ACC112 (cell line): ENCODE measurements at regions not wholly inside any gene's neighbourhood (a gene's known extent, or its start where the extent isn't known, plus 50 kb on each side); places are given as distances from the start of the nearest gene placed in this dataset.
A peak's percentile ranks its signal among the peaks of the same experiment; 100 is the strongest.

Experiments used
- H2AFZ ChIP-seq: fragments of 200-600 bp; sonication (generic); one replicate; pipeline ENCODE4 v1.6.0; 2017; ENCODE audit warnings: antibody characterized with exemption, low read length; ENCODE audit not compliant: unreplicated experiment
- H3K27ac ChIP-seq: fragments of 200-600 bp; sonication (generic); 2 replicates; pipeline ENCODE4 v1.5.1; 2014; ENCODE audit warnings: low read depth, mild to moderate bottlenecking, antibody characterized with exemption, low read length, moderate library complexity
- H3K27me3 ChIP-seq: fragments of 200-600 bp; sonication (generic); 2 replicates; pipeline ENCODE4 v1.6.1; 2014; ENCODE audit warnings: mild to moderate bottlenecking, antibody characterized with exemption, low read length, moderate library complexity, mixed read lengths; ENCODE audit not compliant: insufficient read depth
- H3K36me3 ChIP-seq: fragments of 200-600 bp; sonication (generic); 2 replicates; pipeline ENCODE4 v1.6.1; 2016; ENCODE audit warnings: mild to moderate bottlenecking, antibody characterized with exemption, low read length, moderate library complexity, mixed read lengths; ENCODE audit not compliant: insufficient read depth
- H3K4me1 ChIP-seq: fragments of 200-600 bp; sonication (generic); one replicate; pipeline ENCODE4 v1.6.1; 2016; ENCODE audit warnings: low read length, mixed read lengths; ENCODE audit not compliant: insufficient read depth, unreplicated experiment, control insufficient read depth
- H3K4me3 ChIP-seq: fragments of 200-600 bp; sonication (generic); 2 replicates; pipeline ENCODE4 v1.5.1; 2014; ENCODE audit warnings: mild to moderate bottlenecking, low read depth, low read length
- H3K79me2 ChIP-seq: fragments of 200-600 bp; sonication (generic); one replicate; pipeline ENCODE4 v1.6.0; 2016; ENCODE audit warnings: low read length; ENCODE audit not compliant: control insufficient read depth, unreplicated experiment, insufficient read depth

- H3K27me3 ChIP-seq: no peaks in the 10 kb centered on the region
- no peak overlapping the region for H3K4me3 ChIP-seq
- H3K36me3 ChIP-seq: no peaks in the 10 kb centered on the region
- H3K27ac ChIP-seq: no peak overlapping the region
- no peaks in the 10 kb centered on the region for H3K79me2 ChIP-seq
- peaks cover 23% of the 10 kb centered on the region for H3K4me1 ChIP-seq
- no peak overlapping the region for H2AFZ ChIP-seq
Observed at GRCh38 chr14:58814466-58814865, 176.7 kb downstream of the DACT1 start.

- Histone ChIP-seq H3K27ac (0 out of 2 replicates have a peak overlapping the region, but pooled peaks have one; percentile 13), H3K27me3 (no peaks in the 10 kb centered on the region), H3K36me3 (no peaks in the 10 kb centered on the region), H3K4me3 (no peak overlapping the region), H3K4me1 (peaks cover 23% of the 10 kb centered on the region), H3K79me2 (no peaks in the 10 kb centered on the region), H2AFZ (no peak overlapping the region)
Observed at GRCh38 chr14:58815161-58815701, 177.5 kb downstream of the DACT1 start.

GRCh38 chr14:58815794-58816193 lies 178.0 kb downstream of the DACT1 start:
- Histone ChIP-seq H3K79me2 (no peaks in the 10 kb centered on the region), H3K4me1 (peaks cover 23% of the 10 kb centered on the region), H3K27ac (no peak overlapping the region), H3K4me3 (no peak overlapping the region), H3K36me3 (no peaks in the 10 kb centered on the region), H3K27me3 (no peaks in the 10 kb centered on the region), H2AFZ (no peak overlapping the region)

- Histone ChIP-seq H3K36me3 (no peaks in the 10 kb centered on the region), H3K4me1 (peaks cover 23% of the 10 kb centered on the region), H3K79me2 (no peaks in the 10 kb centered on the region), H3K27ac (no peak overlapping the region), H3K4me3 (no peak overlapping the region), H3K27me3 (no peaks in the 10 kb centered on the region), H2AFZ (no peak overlapping the region)
Observed at GRCh38 chr14:58816416-58817115, 178.8 kb downstream of the DACT1 start.

- H3K79me2 ChIP-seq: no peaks in the 10 kb centered on the region
- H3K4me3 ChIP-seq: no peak overlapping the region
- peak overlapping the region; percentile 13; the same call in 1 of the 2 replicates for H3K27ac ChIP-seq
- no peaks in the 10 kb centered on the region for H3K27me3 ChIP-seq
- H3K36me3 ChIP-seq: no peaks in the 10 kb centered on the region
- H2AFZ ChIP-seq: peak overlapping the region; percentile 97
- peaks cover 23% of the 10 kb centered on the region for H3K4me1 ChIP-seq
Observed at GRCh38 chr14:58817846-58818245, 180.1 kb downstream of the DACT1 start.

GRCh38 chr14:58820032-58820431 lies 182.3 kb downstream of the DACT1 start:
- peaks cover 21% of the 10 kb centered on the region for H3K4me1 ChIP-seq
- H3K36me3 ChIP-seq: no peaks in the 10 kb centered on the region
- no peak overlapping the region for H3K4me3 ChIP-seq
- no peak overlapping the region for H2AFZ ChIP-seq
- H3K27me3 ChIP-seq: no peaks in the 10 kb centered on the region
- no peaks in the 10 kb centered on the region for H3K79me2 ChIP-seq
- no peak overlapping the region for H3K27ac ChIP-seq

- no peak overlapping the region for H3K4me3 ChIP-seq
Observed at GRCh38 chr14:58821421-58821820, 183.7 kb downstream of the DACT1 start.

GRCh38 chr14:58822856-58823255 lies 185.1 kb downstream of the DACT1 start:
- Histone ChIP-seq H3K27me3 (no peaks in the 10 kb centered on the region), H3K27ac (no peak overlapping the region), H2AFZ (no peak overlapping the region), H3K4me3 (no peak overlapping the region), H3K79me2 (no peaks in the 10 kb centered on the region), H3K36me3 (no peaks in the 10 kb centered on the region), H3K4me1 (peaks cover 7% of the 10 kb centered on the region)

More at GRCh38 chr14:58821421-58821820, 183.7 kb downstream of the DACT1 start:
- H2AFZ ChIP-seq: no peak overlapping the region
- peaks cover 11% of the 10 kb centered on the region for H3K4me1 ChIP-seq
- no peaks in the 10 kb centered on the region for H3K27me3 ChIP-seq
- H3K79me2 ChIP-seq: no peaks in the 10 kb centered on the region
- no peak overlapping the region for H3K27ac ChIP-seq
- H3K36me3 ChIP-seq: no peaks in the 10 kb centered on the region

GRCh38 chr14:58823312-58823711 lies 185.6 kb downstream of the DACT1 start:
- Histone ChIP-seq H3K79me2 (no peaks in the 10 kb centered on the region), H3K4me1 (peaks cover 2% of the 10 kb centered on the region), H2AFZ (no peak overlapping the region), H3K27ac (no peak overlapping the region), H3K27me3 (no peaks in the 10 kb centered on the region), H3K36me3 (no peaks in the 10 kb centered on the region), H3K4me3 (no peak overlapping the region)

- Histone ChIP-seq H3K27ac (no peak overlapping the region), H3K36me3 (no peaks in the 10 kb centered on the region), H3K79me2 (no peaks in the 10 kb centered on the region), H2AFZ (no peak overlapping the region), H3K4me3 (no peak overlapping the region), H3K4me1 (no peaks in the 10 kb centered on the region), H3K27me3 (no peaks in the 10 kb centered on the region)
Observed at GRCh38 chr14:58824106-58824505, 186.3 kb downstream of the DACT1 start.

GRCh38 chr14:58824796-58825195 lies 187.0 kb downstream of the DACT1 start:
- no peak overlapping the region for H3K4me3 ChIP-seq
- no peaks in the 10 kb centered on the region for H3K4me1 ChIP-seq
- no peaks in the 10 kb centered on the region for H3K36me3 ChIP-seq
- no peaks in the 10 kb centered on the region for H3K27me3 ChIP-seq
- H3K27ac ChIP-seq: no peak overlapping the region
- no peaks in the 10 kb centered on the region for H3K79me2 ChIP-seq
- no peak overlapping the region for H2AFZ ChIP-seq
